Breast epithelium (tissue), 3 donors: ENCODE measurements at regions not wholly inside any gene's neighbourhood (a gene's known extent, or its start where the extent isn't known, plus 50 kb on each side); places are given as distances from the start of the nearest gene placed in this dataset.

Source experiments
- CTCF ChIP-seq, 3 donors: fragments of 450-650 bp; IDR thresholded peaks; one replicate each; pipeline ENCODE4 v1.5.1; 2016 to 2017; ENCODE audit warnings: antibody characterized with exemption in 3 of 3, mild to moderate bottlenecking in 3 of 3, moderate library complexity in 3 of 3
- POLR2A ChIP-seq: fragments of 450-650 bp; IDR thresholded peaks from one replicate; pipeline ENCODE4 v1.6.1; 2016; ENCODE audit warnings: antibody characterized with exemption, mild to moderate bottlenecking, moderate library complexity
- POLR2AphosphoS5 ChIP-seq, 3 donors: sonication (generic); formaldehyde crosslinking; IDR thresholded peaks; one replicate each; pipeline ENCODE4 v1.6.1; 2017; ENCODE audit warnings: antibody characterized with exemption in 3 of 3

DNA sequence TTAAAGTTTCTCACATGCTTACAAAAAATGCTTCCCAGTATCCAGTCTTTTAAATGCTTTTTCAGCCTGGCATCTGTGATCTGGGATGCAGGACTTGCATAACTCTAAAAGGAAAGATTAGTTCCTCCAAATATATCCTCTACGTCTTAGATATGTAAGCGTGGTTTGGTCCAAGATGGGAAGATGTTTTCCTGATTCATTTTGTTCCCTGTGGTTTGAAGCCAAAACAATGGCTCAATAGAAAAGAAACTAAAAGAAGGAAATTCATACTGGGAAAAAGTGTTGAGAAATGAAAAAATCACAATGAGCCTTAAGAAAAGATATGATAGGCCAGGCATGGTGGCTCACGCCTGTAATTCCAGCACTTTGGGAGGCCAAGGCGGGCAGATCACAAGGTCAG, 1002.8 kb downstream of the NAALADL2 start:
- TF ChIP-seq CTCF (IDR thresholded peaks at IDR 0.05) (no peak), POLR2A (no peak), POLR2AphosphoS5 (IDR thresholded peaks at IDR 0.05) (no peak)
